GM11168 (cell line): ENCODE measurements at regions not wholly inside any gene's neighbourhood (a gene's known extent, or its start where the extent isn't known, plus 50 kb on each side); places are given as distances from the start of the nearest gene placed in this dataset.
"Not testable (repeated sequence)": the region's sequence is repeated elsewhere in the genome, so short reads cannot be mapped to it uniquely, and the experiment has no call there.

Source experiments
- in situ Hi-C: fragments of 300-500 bp; cut with MboI; formaldehyde crosslinking; loops from one replicate; pipeline ENCODE4 v1.12.0; 2022; ENCODE audit warnings: low sequenced_read_pairs; ENCODE audit not compliant: unreplicated experiment

DNA sequence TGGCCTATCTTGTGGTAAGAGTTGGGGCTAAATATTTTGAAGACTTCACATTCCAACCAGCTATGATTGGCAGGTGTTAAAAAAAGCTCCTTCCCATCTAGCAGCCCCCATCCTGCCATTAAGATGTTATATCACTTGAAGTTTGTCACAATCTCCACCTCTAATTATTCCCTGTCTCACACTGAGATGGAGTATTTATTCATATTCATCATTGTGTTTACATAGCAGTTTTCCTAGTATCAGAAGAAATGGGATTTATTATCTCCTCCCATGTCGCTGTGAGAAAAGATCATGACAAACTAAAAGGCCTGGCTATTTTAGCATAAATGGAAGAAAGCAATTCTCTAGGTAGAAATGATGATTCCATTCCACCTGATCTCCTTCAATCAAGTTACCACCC, 653.6 kb downstream of the GABRG2 start:
- in situ Hi-C loops = no loop called here

DNA sequence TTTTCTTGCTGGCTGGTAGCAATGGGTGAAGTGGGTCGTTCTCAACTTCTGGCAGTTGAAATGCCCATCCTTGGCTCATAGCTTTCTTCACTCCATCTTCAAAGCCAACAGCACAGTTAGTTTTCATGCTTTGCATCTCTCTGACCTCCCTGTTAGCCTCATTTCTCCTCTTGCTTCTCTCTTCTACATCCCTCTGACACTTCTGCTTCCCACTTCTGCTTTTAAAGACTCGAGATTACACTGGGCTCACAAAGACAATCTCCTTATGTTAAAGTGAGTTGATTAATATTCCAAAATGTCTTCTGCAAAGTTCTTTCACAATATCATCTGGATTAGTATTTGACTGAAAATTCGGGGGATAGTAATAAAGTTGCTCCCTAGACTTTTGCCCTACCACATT, 684.8 kb upstream of the CCNG1 start:
- in situ Hi-C loops = no loop called here

DNA sequence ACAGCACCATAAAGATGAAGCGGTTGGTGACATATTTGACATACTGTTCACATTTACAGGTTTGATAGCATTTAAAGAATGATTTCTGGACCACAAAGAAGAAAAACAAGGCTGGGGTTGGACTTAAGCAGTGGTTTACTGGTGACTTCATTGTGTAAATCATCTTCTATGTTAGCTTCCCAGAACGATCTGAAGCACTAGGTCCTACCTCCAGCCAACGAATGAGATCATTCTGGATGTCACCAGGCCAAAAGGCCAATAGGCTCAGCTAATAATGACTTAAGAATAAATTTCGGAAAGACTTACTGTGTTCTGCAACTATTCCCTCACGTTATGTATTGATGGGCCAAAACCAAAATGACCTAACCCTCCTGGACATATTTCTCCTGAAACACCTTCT, 675.3 kb upstream of the CCNG1 start:
- in situ Hi-C loops = no loop called here

DNA sequence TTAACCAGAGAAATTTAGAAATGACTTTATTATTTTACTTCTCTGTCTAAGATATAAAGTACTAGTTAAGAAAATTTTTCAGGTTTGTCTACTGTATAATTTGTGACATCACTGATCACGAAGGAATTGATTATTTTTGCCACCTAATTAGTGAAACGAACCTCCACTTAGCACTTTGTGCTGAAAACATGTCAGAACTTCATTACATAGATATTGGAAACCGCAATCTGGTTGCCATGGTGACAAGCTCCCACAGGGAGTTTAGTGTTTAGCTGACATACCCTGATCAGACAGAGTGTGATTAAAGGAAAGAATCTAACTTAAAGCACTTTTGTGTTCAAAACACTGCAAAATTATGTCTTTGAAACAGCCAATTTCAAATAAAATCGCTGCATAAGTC, 668.4 kb upstream of the CCNG1 start:
- in situ Hi-C loops = loop anchor here (5.0 kb wide), 1 partner anchor 92 kb away; no protein-coding TSS in a partner anchor

DNA sequence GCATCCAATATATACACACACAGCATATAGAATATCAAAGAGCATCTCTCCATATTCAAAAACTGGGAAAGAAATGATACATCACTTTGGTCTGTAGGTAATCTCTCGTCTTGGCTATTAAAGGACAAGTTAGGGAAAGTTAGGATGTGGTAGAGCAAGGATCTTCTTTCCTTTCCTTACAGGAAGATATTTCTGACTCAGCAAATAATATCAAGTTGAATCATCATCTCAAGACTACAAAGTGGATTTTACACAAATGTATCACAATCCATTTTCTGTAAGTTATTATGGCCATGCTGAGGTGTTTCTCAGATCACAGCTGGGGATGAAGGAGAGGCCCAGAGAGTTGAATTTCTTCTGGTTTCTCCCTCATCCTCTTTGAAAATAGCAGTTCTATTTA, 651.7 kb upstream of the CCNG1 start:
- in situ Hi-C loops = no loop called here

DNA sequence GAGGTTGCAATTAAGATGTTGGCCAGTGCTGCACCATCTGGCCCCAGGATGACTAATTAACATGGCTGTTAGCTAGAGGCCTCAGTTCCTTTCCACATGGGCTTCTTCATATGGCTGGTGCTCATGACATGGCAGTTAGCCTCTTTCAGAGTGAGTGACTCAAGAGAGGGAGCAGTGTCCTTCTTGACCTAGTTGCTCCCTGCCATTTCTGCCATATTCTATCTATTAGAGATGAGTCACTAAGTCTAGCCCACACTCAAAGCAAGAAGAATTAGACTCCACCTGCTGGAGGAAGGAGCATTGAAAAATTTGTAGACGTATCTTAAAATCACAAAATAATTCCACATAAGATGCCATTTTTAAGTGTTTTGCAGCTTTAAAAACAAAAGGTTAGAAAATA, 651.2 kb upstream of the CCNG1 start:
- in situ Hi-C loops = no loop called here

DNA sequence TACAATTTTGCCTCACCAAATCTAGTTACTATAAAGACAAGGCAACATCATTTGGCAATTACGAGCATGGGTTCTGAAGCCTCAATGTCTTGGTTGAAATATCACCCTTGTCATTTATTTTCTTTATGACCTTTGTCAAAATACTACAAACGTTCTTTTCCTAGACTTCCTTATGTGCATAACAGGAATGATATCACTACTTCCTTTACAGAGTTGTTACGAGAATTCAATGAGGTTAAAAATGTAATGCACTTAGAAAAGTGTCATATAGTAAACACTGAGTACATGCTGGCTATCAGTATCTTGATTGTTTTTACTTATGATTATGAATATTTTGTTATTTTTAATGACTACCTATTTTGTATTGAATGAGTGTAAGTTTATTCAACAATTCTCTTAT, 640.9 kb upstream of the CCNG1 start:
- in situ Hi-C loops = no loop called here

DNA sequence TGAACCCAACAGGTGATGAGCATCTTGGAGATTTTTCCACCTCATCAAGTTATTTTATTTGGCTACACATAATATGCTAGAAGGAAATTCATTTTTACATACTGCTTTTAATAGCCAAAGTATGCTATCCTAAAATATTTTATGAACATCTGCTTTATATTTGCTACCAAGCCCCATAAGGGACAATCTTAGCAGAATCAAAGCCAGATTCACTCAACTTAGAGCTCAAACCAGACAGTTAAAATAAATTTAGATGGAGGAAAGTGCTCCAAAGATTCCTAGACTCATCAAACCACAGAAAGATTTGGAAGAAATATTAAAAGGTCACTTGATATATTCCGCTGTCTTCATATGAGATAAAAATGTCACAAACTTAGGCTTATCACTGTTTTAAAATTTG, 637.1 kb upstream of the CCNG1 start:
- in situ Hi-C loops = no loop called here

DNA sequence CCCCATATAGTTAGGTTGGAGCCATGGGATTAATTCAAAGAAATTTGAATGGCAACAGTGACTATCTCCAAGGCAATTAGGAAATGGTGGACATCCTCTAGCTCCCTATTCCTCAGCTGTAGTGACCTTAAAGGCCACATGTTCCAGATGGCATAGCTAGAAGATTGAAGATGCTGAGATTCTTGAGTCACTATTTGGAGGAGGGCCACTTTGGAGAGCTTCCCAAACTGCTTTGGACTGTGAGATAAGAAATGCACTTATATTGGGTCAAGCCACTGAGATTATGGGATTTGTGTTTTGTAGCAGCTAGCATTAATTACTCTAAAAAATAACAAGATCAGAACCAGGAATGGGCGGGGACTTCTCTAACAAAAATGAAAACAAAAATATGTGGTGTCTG, 636.2 kb upstream of the CCNG1 start:
- in situ Hi-C loops = no loop called here

DNA sequence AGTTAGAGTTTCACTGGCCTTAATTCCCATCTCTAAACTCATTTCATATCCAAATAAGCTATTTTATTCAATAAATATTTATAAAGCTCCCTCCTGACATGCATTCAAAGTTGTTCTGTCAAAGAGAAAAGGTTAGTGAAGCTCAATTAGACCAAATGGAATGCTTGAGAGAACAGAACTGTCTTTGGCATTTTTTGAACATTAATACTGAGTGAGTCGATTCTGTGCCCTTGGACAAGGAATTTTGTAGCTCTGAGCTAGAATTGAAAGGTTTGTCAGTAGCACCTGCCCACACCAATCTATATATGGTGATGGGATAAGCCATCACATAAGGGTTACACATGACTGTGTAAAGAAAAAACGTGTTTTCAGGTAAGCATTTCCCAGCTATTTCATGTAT, 631.2 kb upstream of the CCNG1 start:
- in situ Hi-C loops = no loop called here

GRCh38 chr5:162811071-162811470, 626.3 kb upstream of the CCNG1 start:
- in situ Hi-C loops = no loop called here

- in situ Hi-C loops = no loop called here
Observed at GRCh38 chr5:162816816-162817215, 620.6 kb upstream of the CCNG1 start.

- in situ Hi-C loops = no loop called here
Observed at GRCh38 chr5:162817364-162817763, 620.0 kb upstream of the CCNG1 start.

DNA sequence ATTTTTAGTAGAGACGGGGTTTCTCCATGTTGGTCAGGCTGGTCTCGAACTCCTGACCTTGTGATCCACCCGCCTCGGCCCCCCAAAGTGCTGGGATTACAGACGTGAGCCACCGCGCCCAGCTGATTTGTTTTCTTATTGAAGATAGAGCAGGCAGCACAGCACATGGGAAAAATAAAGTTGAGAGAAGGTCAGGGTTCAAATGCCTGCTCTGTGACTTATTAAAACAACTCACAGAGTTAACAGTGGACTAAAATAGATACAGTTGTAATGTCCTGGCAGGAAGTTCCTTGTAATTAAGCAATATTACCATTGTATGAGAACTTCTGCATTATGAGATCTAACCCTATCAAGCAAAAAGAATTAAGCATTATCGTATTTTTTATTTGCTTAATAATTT, 615.7 kb upstream of the CCNG1 start:
- in situ Hi-C loops = not testable (repeated sequence)

DNA sequence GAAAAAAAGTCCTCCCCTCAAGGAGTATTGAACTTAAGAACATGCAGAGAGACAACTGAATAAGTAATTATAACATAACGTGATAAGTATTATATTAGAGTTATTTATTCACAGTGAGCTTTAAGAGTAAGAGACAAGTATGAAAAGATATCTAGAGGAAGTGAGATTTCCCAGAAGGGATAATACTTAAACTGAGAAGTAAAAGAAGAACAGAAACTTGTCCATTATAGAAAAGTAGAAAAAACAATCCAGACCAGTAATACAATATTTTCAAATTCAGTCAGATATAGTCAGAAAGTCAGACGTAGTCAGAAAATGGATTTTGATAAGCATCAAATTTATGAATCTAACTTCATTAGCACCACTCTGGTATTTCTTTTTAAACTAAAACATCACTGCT, 613.0 kb upstream of the CCNG1 start:
- in situ Hi-C loops = no loop called here

DNA sequence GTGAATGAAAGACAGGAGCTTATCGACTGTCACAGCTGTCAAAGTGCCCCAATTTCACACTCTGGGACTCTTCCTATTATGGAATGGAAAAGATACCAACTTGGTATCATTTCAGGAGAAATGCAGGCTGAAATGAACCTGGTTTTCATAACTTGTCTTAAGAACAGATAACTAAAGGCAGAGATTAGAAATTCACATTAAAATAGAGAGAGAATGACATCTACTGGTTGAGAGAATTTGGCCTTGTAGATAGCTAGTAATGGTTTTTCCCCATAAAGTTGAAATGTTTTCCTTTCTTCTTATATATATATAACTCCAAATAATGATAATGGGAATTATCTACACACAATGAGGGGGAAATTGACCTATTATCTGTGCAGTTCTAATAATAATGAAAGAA, 600.2 kb upstream of the CCNG1 start:
- in situ Hi-C loops = no loop called here

- in situ Hi-C loops = no loop called here
Observed at GRCh38 chr5:162842727-162843126, 594.7 kb upstream of the CCNG1 start.

GRCh38 chr5:162852134-162852533, 585.3 kb upstream of the CCNG1 start:
- in situ Hi-C loops = no loop called here

DNA sequence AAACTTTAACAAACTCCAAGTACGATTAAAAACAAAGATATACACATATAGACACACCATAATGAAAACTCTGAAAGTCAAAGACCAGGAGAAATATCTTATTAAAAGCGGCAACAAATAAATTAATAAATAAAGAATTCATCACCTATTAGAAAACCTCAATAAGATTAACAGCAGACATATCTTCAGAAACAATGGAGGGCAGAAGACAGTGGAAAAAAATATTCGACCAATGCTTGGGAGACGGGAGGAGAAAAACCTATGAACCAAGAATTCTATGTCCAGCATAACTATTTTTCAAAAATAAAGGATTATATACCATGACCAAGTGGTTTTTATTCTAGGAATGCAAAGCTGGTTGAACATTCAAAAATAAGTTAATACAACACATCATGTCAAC, 578.6 kb upstream of the CCNG1 start:
- in situ Hi-C loops = no loop called here

DNA sequence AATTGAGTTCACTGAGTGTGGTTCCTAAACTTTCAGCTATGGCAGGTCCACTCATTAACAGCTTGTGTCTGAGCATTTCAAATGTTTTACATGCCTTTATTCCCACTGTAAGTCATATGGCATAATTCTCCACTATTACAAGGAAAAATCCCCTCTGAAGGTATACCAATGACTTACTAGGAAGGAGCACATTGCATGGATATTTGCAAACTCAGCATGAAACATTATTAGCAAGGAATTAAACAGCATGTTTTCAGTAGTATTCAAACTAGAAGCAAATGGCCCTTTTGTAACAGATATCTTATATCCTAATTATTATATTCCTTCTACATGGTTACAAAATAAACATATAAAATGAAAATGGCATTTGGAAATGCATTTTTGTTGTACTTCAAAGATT, 566.4 kb upstream of the CCNG1 start:
- in situ Hi-C loops = no loop called here

DNA sequence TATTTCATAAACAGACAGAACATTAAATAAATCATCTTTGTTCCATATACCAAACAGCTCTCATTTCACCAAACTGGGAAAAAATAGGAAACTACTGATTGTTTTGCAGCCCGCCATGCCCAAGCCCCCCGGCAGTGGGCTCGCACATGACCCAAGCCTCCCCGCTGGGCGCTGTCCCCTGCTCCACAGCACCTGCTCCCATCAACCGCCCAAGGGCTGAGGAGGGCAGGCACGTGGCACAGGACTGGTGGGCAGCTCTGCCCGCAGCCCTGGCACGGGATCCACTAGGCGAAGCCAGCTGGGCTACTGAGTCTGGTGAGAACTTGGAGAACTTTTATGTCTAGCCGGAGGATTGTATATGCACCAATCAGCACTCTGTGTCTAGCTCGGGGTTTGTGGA, 554.8 kb upstream of the CCNG1 start:
- in situ Hi-C loops = no loop called here

DNA sequence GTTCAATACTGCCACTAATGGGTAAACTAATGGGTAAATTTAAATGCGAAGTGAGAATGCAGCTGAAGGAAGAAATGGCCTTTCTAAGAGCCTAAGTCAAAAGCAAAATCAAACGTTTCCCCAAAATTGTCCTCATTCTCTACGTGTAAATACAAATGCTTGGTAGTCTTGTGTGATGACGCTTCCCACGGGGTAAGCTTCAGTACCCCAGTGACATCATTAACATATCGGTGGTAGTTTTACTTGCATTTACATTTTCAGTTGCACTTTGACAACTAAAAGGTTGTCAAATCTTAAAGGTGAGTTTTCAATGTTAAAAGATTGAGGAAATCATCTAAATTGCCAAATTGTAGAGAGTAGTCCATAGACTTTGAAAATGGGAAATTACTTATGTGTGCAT, 550.7 kb upstream of the CCNG1 start:
- in situ Hi-C loops = no loop called here

GRCh38 chr5:162888268-162888667, 549.1 kb upstream of the CCNG1 start:
- in situ Hi-C loops = no loop called here
